MM.1S (cell line): ENCODE measurements at regions not wholly inside any gene's neighbourhood (a gene's known extent, or its start where the extent isn't known, plus 50 kb on each side); places are given as distances from the start of the nearest gene placed in this dataset.

Experiments used
- DNase-seq: peaks from one replicate; pipeline ENCODE4 v3.0.0-alpha.2; 2015
- H2AFZ ChIP-seq: fragments of 300-600 bp; sonication (generic); 2 replicates; pipeline ENCODE4 v1.6.0; 2016; ENCODE audit warnings: antibody characterized with exemption, low read length
- H3F3A ChIP-seq: fragments of 300-600 bp; sonication (generic); 2 replicates; pipeline ENCODE4 v1.6.1; 2016; ENCODE audit warnings: mild to moderate bottlenecking, antibody characterized with exemption, low read length, moderate library complexity, mixed read lengths; ENCODE audit not compliant: insufficient read depth
- H3K27ac ChIP-seq: fragments of 300-600 bp; sonication (generic); 2 replicates; pipeline ENCODE4 v1.5.1; 2016; ENCODE audit warnings: mild to moderate bottlenecking, low read length
- H3K27me3 ChIP-seq: fragments of 300-600 bp; sonication (generic); replicated peaks from 2 replicates; pipeline ENCODE4 v1.6.0; 2016; ENCODE audit warnings: low read length; ENCODE audit not compliant: insufficient read depth
- H3K36me3 ChIP-seq: fragments of 300-600 bp; sonication (generic); replicated peaks from 2 replicates; pipeline ENCODE4 v1.6.1; 2016; ENCODE audit warnings: mild to moderate bottlenecking, low read length, mixed read lengths; ENCODE audit not compliant: insufficient read depth
- H3K4me1 ChIP-seq: fragments of 300-600 bp; sonication (generic); 2 replicates; pipeline ENCODE4 v1.6.1; 2016; ENCODE audit warnings: low read length, mixed read lengths
- H3K4me2 ChIP-seq: fragments of 300-600 bp; sonication (generic); 2 replicates; pipeline ENCODE4 v1.6.0; 2016; ENCODE audit warnings: low read depth, low read length
- H3K4me3 ChIP-seq: fragments of 300-600 bp; sonication (generic); 2 replicates; pipeline ENCODE4 v1.5.1; 2016; ENCODE audit warnings: low read length, mixed read lengths
- H3K79me2 ChIP-seq: fragments of 300-600 bp; sonication (generic); 2 replicates; pipeline ENCODE4 v1.6.1; 2016; ENCODE audit warnings: mixed run types, low read length, mixed read lengths
- H3K9ac ChIP-seq: fragments of 300-600 bp; sonication (generic); 2 replicates; pipeline ENCODE4 v1.6.1; 2016; ENCODE audit warnings: low read length, mixed read lengths
- H3K9me2 ChIP-seq: fragments of 300-600 bp; sonication (generic); replicated peaks from 2 replicates; pipeline ENCODE4 v1.6.1; 2016; ENCODE audit warnings: mild to moderate bottlenecking, low read length, mixed read lengths; ENCODE audit not compliant: insufficient read depth
- H3K9me3 ChIP-seq: fragments of 300-600 bp; sonication (generic); replicated peaks from 2 replicates; pipeline ENCODE4 v1.6.1; 2016; ENCODE audit warnings: mild to moderate bottlenecking, low read length, mixed read lengths; ENCODE audit not compliant: insufficient read depth
- H4K20me1 ChIP-seq: fragments of 300-600 bp; sonication (generic); 2 replicates; pipeline ENCODE4 v1.6.1; 2016; ENCODE audit warnings: mild to moderate bottlenecking, low read length, moderate library complexity, mixed read lengths; ENCODE audit not compliant: insufficient read depth
- CTCF ChIP-seq: fragments of 300-600 bp; sonication (generic); IDR thresholded peaks from 2 replicates; pipeline ENCODE4 v1.5.1; 2016; ENCODE audit warnings: antibody characterized with exemption, low read length, mixed read lengths
- EZH2 ChIP-seq: fragments of 300-600 bp; sonication (generic); optimal IDR thresholded peaks from 2 replicates; pipeline ENCODE3; 2017; ENCODE audit warnings: low read depth, mild to moderate bottlenecking, antibody characterized with exemption, low read length, mixed read lengths
- EZH2phosphoT487 ChIP-seq: fragments of 300-600 bp; sonication (generic); IDR thresholded peaks from 2 replicates; pipeline ENCODE4 v1.6.1; 2018; ENCODE audit warnings: antibody characterized with exemption, low read length

GRCh38 chr14:49959822-49960408 is 67.0 kb downstream of the ARF6 start:
- no peaks in the 10 kb centered on the region for H3K4me1 ChIP-seq
- H3K4me2 ChIP-seq, result peak overlapping the region; percentile 9; the same call in 1 of the 2 replicates
- H3K4me3 ChIP-seq, result no peak overlapping the region
- no peaks in the 10 kb centered on the region for H3F3A ChIP-seq
- TF ChIP-seq EZH2, result no peak
- H3K36me3 ChIP-seq, result no peaks in the 10 kb centered on the region
- H3K27me3 ChIP-seq, result no peaks in the 10 kb centered on the region
- no peak overlapping the region for H3K9ac ChIP-seq
- H3K9me2 ChIP-seq, result no peaks in the 10 kb centered on the region
- no peaks in the 10 kb centered on the region for H3K9me3 ChIP-seq
- DNase-seq, result no peak
- H3K27ac ChIP-seq, result peak overlapping the region; percentile 25; the same call in 1 of the 2 replicates
- no peak overlapping the region for H2AFZ ChIP-seq
- H4K20me1 ChIP-seq, result no peaks in the 10 kb centered on the region
- no peaks in the 10 kb centered on the region for H3K79me2 ChIP-seq

- no peak overlapping the region for H3K9ac ChIP-seq
- no peaks in the 10 kb centered on the region for H3K4me1 ChIP-seq
- H3K9me3 ChIP-seq, result no peaks in the 10 kb centered on the region
- H2AFZ ChIP-seq, result no peak overlapping the region
- no peaks in the 10 kb centered on the region for H3F3A ChIP-seq
- TF ChIP-seq CTCF, result no peak
- no peak for TF ChIP-seq EZH2
- no peak for TF ChIP-seq EZH2phosphoT487
- no peaks in the 10 kb centered on the region for H4K20me1 ChIP-seq
- H3K4me2 ChIP-seq, result no peak overlapping the region; the same call in 1 of the 2 replicates
- no peaks in the 10 kb centered on the region for H3K36me3 ChIP-seq
- no peaks in the 10 kb centered on the region for H3K27me3 ChIP-seq
- no peak overlapping the region for H3K4me3 ChIP-seq
- peak overlapping the region; percentile 25; the same call in 1 of the 2 replicates for H3K27ac ChIP-seq
- no peak for DNase-seq
- no peaks in the 10 kb centered on the region for H3K79me2 ChIP-seq
- H3K9me2 ChIP-seq, result no peaks in the 10 kb centered on the region
These were observed 67.6 kb downstream of the ARF6 start for GRCh38 chr14:49960453-49960852.

- no peak overlapping the region for H3K4me3 ChIP-seq
- no peaks in the 10 kb centered on the region for H3K9me3 ChIP-seq
- H3F3A ChIP-seq, result no peaks in the 10 kb centered on the region
- no peak for TF ChIP-seq EZH2
- no peak for TF ChIP-seq CTCF
- no peak for TF ChIP-seq EZH2phosphoT487
- H3K4me2 ChIP-seq, result no peak overlapping the region
- H2AFZ ChIP-seq, result no peak overlapping the region
- no peak overlapping the region for H3K9ac ChIP-seq
- no peaks in the 10 kb centered on the region for H3K27me3 ChIP-seq
- H3K27ac ChIP-seq, result no peak overlapping the region
- H3K79me2 ChIP-seq, result no peaks in the 10 kb centered on the region
- H4K20me1 ChIP-seq, result no peaks in the 10 kb centered on the region
- H3K36me3 ChIP-seq, result no peaks in the 10 kb centered on the region
- no peaks in the 10 kb centered on the region for H3K4me1 ChIP-seq
- no peak for DNase-seq
- H3K9me2 ChIP-seq, result no peaks in the 10 kb centered on the region
These were observed 68.7 kb downstream of the ARF6 start for GRCh38 chr14:49961270-49962222.
